ENCODE measurements at regions not wholly inside any gene's neighbourhood (a gene's known extent, or its start where the extent isn't known, plus 50 kb on each side); places are given as distances from the start of the nearest gene placed in this dataset.

DNA sequence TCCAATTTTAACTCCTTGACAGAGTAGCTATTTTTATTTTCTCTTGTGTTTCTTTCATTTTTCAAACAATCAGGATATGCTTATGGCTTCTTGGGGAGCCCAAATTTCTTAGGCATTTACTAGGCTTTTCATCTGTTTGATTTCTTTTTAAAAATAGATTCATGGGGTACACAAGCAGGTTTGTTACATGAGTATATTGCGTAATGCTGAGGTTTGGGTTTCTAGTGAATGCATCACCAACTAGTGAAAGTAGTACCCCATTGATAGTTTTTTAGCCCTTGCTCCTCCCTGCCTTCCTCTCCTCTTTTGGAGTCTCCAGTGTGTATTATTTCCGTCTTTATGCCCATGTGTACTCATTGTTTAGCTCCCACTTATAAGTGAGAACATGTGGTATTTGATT is 190.7 kb downstream of the CENPF start:
- no peaks in the 10 kb centered on the region for H3K27me3 ChIP-seq (ENCODE audit: insufficient read depth, low read length)
- H3K27ac ChIP-seq (ENCODE audit: low read depth, low read length), result no peak overlapping the region
- H3K4me1 ChIP-seq (ENCODE audit: insufficient read depth, low read length), result no peaks in the 10 kb centered on the region
- no peaks in the 10 kb centered on the region for H3K36me3 ChIP-seq (ENCODE audit: insufficient read depth, low read length)
- no peak overlapping the region for H3K9ac ChIP-seq (ENCODE audit: low read length)
- H3K79me2 ChIP-seq (ENCODE audit: insufficient read depth, low read length), result no peaks in the 10 kb centered on the region
- FAIRE-seq (no peak), DNase-seq (ENCODE audit: low read depth) (no peak)
- no peaks in the 10 kb centered on the region for H3K9me3 Mint-ChIP-seq (ENCODE audit: unreplicated experiment)
- H3K4me3 Mint-ChIP-seq (ENCODE audit: unreplicated experiment), result no peak overlapping the region
- no peak overlapping the region for H3K4me3 ChIP-seq (ENCODE audit: insufficient read depth, low read depth, low read length)
- H3K4me2 ChIP-seq (ENCODE audit: low read length), result no peak overlapping the region
- H3K9me3 ChIP-seq (ENCODE audit: insufficient read depth, low read depth, low read length), result no peaks in the 10 kb centered on the region
- no peak overlapping the region for H2AFZ ChIP-seq (ENCODE audit: low read depth, low read length)
- no peak overlapping the region for H3K27ac Mint-ChIP-seq (ENCODE audit: unreplicated experiment)
- TF ChIP-seq EZH2 (IDR thresholded peaks at IDR 0.05; ENCODE audit: insufficient read depth, low read length), result no peak
- TF ChIP-seq, protein P1, sequence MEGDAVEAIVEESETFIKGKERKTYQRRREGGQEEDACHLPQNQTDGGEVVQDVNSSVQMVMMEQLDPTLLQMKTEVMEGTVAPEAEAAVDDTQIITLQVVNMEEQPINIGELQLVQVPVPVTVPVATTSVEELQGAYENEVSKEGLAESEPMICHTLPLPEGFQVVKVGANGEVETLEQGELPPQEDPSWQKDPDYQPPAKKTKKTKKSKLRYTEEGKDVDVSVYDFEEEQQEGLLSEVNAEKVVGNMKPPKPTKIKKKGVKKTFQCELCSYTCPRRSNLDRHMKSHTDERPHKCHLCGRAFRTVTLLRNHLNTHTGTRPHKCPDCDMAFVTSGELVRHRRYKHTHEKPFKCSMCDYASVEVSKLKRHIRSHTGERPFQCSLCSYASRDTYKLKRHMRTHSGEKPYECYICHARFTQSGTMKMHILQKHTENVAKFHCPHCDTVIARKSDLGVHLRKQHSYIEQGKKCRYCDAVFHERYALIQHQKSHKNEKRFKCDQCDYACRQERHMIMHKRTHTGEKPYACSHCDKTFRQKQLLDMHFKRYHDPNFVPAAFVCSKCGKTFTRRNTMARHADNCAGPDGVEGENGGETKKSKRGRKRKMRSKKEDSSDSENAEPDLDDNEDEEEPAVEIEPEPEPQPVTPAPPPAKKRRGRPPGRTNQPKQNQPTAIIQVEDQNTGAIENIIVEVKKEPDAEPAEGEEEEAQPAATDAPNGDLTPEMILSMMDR (IDR thresholded peaks at IDR 0.05; ENCODE audit: insufficient read depth, low read depth, low read length), result no peak
- H3K27me3 Mint-ChIP-seq (ENCODE audit: low read depth, unreplicated experiment), result no peaks in the 10 kb centered on the region
- H4K20me1 ChIP-seq (ENCODE audit: insufficient read depth, low read length), result no peaks in the 10 kb centered on the region
- no peaks in the 10 kb centered on the region for H3K36me3 Mint-ChIP-seq (ENCODE audit: low read depth, unreplicated experiment)
- no peaks in the 10 kb centered on the region for H3K4me1 Mint-ChIP-seq (ENCODE audit: low read depth, unreplicated experiment)

DNA sequence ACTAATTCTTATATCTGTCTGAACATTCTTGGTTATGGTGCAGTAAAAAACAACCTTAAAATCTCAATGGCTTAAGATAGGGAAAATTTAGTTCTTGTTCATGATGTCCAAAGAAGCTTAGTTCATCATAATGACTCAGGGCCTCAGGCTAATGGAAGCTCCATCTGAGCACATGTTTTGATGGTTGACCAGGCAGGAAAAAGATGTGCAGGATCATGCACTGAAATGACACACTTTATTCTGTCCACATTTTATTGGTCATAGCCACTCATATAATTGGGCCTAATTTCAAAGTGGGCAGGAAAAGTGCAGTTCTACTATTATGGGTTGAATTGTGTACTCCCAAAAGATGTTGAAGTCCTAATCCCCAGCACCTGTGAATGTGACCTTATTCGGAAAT is 198.2 kb downstream of the CENPF start:
- H2AFZ ChIP-seq (ENCODE audit: low read depth, low read length), result no peak overlapping the region
- no peaks in the 10 kb centered on the region for H4K20me1 ChIP-seq (ENCODE audit: insufficient read depth, low read length)
- H3K27me3 ChIP-seq (ENCODE audit: insufficient read depth, low read length), result no peaks in the 10 kb centered on the region
- no peak overlapping the region for H3K4me3 ChIP-seq (ENCODE audit: insufficient read depth, low read depth, low read length)
- no peak overlapping the region for H3K27ac Mint-ChIP-seq (ENCODE audit: unreplicated experiment)
- DNase-seq (ENCODE audit: low read depth), result no peak
- TF ChIP-seq, protein P1 (IDR thresholded peaks at IDR 0.05; ENCODE audit: insufficient read depth, low read depth, low read length), result no peak
- no peak for TF ChIP-seq EZH2 (IDR thresholded peaks at IDR 0.05; ENCODE audit: insufficient read depth, low read length)
- H3K9me3 Mint-ChIP-seq (ENCODE audit: unreplicated experiment), result peaks cover 7% of the 10 kb centered on the region
- no peaks in the 10 kb centered on the region for H3K36me3 ChIP-seq (ENCODE audit: insufficient read depth, low read length)
- no peak overlapping the region for H3K4me2 ChIP-seq (ENCODE audit: low read length)
- H3K79me2 ChIP-seq (ENCODE audit: insufficient read depth, low read length), result no peaks in the 10 kb centered on the region
- H3K4me1 Mint-ChIP-seq (ENCODE audit: low read depth, unreplicated experiment), result no peaks in the 10 kb centered on the region
- peaks cover 2% of the 10 kb centered on the region for H3K36me3 Mint-ChIP-seq (ENCODE audit: low read depth, unreplicated experiment)
- no peak overlapping the region for H3K4me3 Mint-ChIP-seq (ENCODE audit: unreplicated experiment)
- H3K9me3 ChIP-seq (ENCODE audit: insufficient read depth, low read depth, low read length), result no peaks in the 10 kb centered on the region
- H3K27me3 Mint-ChIP-seq (ENCODE audit: low read depth, unreplicated experiment), result no peaks in the 10 kb centered on the region
- no peak overlapping the region for H3K27ac ChIP-seq (ENCODE audit: low read depth, low read length)
- no peak overlapping the region for H3K9ac ChIP-seq (ENCODE audit: low read length)
- FAIRE-seq, result peak; percentile 9
- H3K4me1 ChIP-seq (ENCODE audit: insufficient read depth, low read length), result no peaks in the 10 kb centered on the region

DNA sequence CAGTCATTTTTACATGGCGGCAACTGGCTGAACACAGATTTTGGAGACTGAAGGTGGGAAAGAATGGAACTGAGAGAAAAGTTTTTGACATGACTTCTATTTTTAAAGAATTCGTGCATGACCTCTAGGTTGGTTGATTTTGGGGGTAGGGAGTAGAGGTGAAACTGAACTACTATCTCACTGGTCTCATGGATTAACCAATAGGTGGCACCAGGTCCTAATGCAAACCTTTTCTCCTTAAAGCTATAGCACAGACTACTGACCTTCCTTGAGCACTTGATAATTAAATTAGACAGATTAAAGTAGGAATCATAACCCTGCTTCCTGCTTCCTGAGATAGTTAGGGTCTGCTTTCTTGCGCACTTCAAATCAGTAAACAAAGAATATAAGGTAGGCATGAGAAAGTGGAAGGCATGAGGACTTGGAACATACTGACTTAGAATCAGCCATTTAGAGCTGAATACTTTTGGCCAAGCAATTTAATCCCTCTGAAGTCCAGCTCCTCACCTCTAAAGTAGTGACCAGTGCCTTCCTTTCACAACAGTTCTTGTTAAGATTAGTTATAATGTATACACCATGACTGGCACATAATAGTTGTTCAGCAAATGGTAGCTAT is 206.0 kb downstream of the CENPF start:
- Histone ChIP-seq H3K27me3 (ENCODE audit: insufficient read depth, low read length) (no peaks in the 10 kb centered on the region), H4K20me1 (ENCODE audit: insufficient read depth, low read length) (no peaks in the 10 kb centered on the region), H3K9me3 (ENCODE audit: insufficient read depth, low read depth, low read length) (no peaks in the 10 kb centered on the region), H3K79me2 (ENCODE audit: insufficient read depth, low read length) (no peaks in the 10 kb centered on the region), H3K36me3 (ENCODE audit: insufficient read depth, low read length) (no peaks in the 10 kb centered on the region), H3K9ac (ENCODE audit: low read length) (no peak overlapping the region), H3K4me2 (ENCODE audit: low read length) (no peak overlapping the region), H3K27ac (ENCODE audit: low read depth, low read length) (no peak overlapping the region), H3K4me3 (ENCODE audit: insufficient read depth, low read depth, low read length) (no peak overlapping the region), H3K4me1 (ENCODE audit: insufficient read depth, low read length) (no peaks in the 10 kb centered on the region), H2AFZ (ENCODE audit: low read depth, low read length) (no peak overlapping the region)
- H3K9me3 Mint-ChIP-seq (ENCODE audit: unreplicated experiment), result peaks cover 11% of the 10 kb centered on the region
- no peak for FAIRE-seq
- no peak overlapping the region for H3K27ac Mint-ChIP-seq (ENCODE audit: unreplicated experiment)
- DNase-seq (ENCODE audit: low read depth), result peak; percentile 24
- H3K4me1 Mint-ChIP-seq (ENCODE audit: low read depth, unreplicated experiment), result no peaks in the 10 kb centered on the region
- TF ChIP-seq EZH2 (IDR thresholded peaks at IDR 0.05; ENCODE audit: insufficient read depth, low read length), result no peak
- TF ChIP-seq, protein P1 (IDR thresholded peaks at IDR 0.05; ENCODE audit: insufficient read depth, low read depth, low read length), result peak; percentile 40
- no peaks in the 10 kb centered on the region for H3K27me3 Mint-ChIP-seq (ENCODE audit: low read depth, unreplicated experiment)
- no peak overlapping the region for H3K4me3 Mint-ChIP-seq (ENCODE audit: unreplicated experiment)
- peaks cover 2% of the 10 kb centered on the region for H3K36me3 Mint-ChIP-seq (ENCODE audit: low read depth, unreplicated experiment)

Measured in astrocyte (in vitro differentiated cells and primary cell).